Chondrocyte (in vitro differentiated cells): ENCODE measurements at regions not wholly inside any gene's neighbourhood (a gene's known extent, or its start where the extent isn't known, plus 50 kb on each side); places are given as distances from the start of the nearest gene placed in this dataset.
A peak's percentile ranks its signal among the peaks of the same experiment; 100 is the strongest.

Experiments
- DNase-seq: peaks from one replicate; pipeline ENCODE4 v3.0.0; 2021; ENCODE audit warnings: mixed read lengths, low spot score
- H3K27ac Mint-ChIP-seq: one replicate; pipeline ENCODE4 v1.8.0; 2021; ENCODE audit warnings: mild to moderate bottlenecking, moderate library complexity, mixed read lengths; ENCODE audit not compliant: unreplicated experiment
- H3K27me3 Mint-ChIP-seq: 2 replicates; pipeline ENCODE4 v1.8.0; 2021; ENCODE audit warnings: low read depth, mixed read lengths
- H3K36me3 Mint-ChIP-seq: 2 replicates; pipeline ENCODE4 v1.8.0; 2021; ENCODE audit warnings: low read depth, mixed read lengths
- H3K4me1 Mint-ChIP-seq: 2 replicates; pipeline ENCODE4 v1.8.0; 2021; ENCODE audit warnings: low read depth, mild to moderate bottlenecking, mixed read lengths
- H3K4me3 Mint-ChIP-seq: one replicate; pipeline ENCODE4 v1.8.0; 2021; ENCODE audit warnings: mild to moderate bottlenecking, moderate library complexity, mixed read lengths; ENCODE audit not compliant: unreplicated experiment
- H3K9me3 Mint-ChIP-seq: 2 replicates; pipeline ENCODE4 v1.8.0; 2021; ENCODE audit warnings: low read depth, mixed read lengths
- CTCF ChIP-seq: fragments of 200-600 bp; sonication (generic); IDR thresholded peaks from 2 replicates; pipeline ENCODE4 v1.5.0; 2021; ENCODE audit warnings: antibody characterized with exemption, mild to moderate bottlenecking, moderate library complexity

GRCh38 chr3:118629821-118630220 is 404.8 kb downstream of the IGSF11 start:
- H3K27me3 Mint-ChIP-seq: peaks cover 22% of the 10 kb centered on the region
- no peak for TF ChIP-seq CTCF
- peaks cover 2% of the 10 kb centered on the region for H3K4me1 Mint-ChIP-seq
- no peaks in the 10 kb centered on the region for H3K36me3 Mint-ChIP-seq
- H3K4me3 Mint-ChIP-seq: no peak overlapping the region
- DNase-seq: no peak
- no peaks in the 10 kb centered on the region for H3K9me3 Mint-ChIP-seq
- no peak overlapping the region for H3K27ac Mint-ChIP-seq

- Mint-ChIP-seq H3K4me1 (peaks cover 4% of the 10 kb centered on the region), H3K4me3 (no peak overlapping the region), H3K27me3 (peaks cover 35% of the 10 kb centered on the region), H3K36me3 (no peaks in the 10 kb centered on the region), H3K27ac (no peak overlapping the region), H3K9me3 (no peaks in the 10 kb centered on the region)
- TF ChIP-seq CTCF: no peak
- no peak for DNase-seq
Measured at GRCh38 chr3:118635711-118636110, 398.9 kb downstream of the IGSF11 start.

GRCh38 chr3:118636841-118637240 is 397.8 kb downstream of the IGSF11 start:
- Mint-ChIP-seq H3K4me3 (no peak overlapping the region), H3K27ac (no peak overlapping the region), H3K36me3 (no peaks in the 10 kb centered on the region), H3K4me1 (peaks cover 4% of the 10 kb centered on the region), H3K27me3 (peaks cover 36% of the 10 kb centered on the region), H3K9me3 (no peaks in the 10 kb centered on the region)
- peak; percentile 53 for TF ChIP-seq CTCF
- no peak for DNase-seq

- no peak overlapping the region for H3K4me3 Mint-ChIP-seq
- DNase-seq: no peak
- TF ChIP-seq CTCF: peak; percentile 19
- peaks cover 4% of the 10 kb centered on the region for H3K4me1 Mint-ChIP-seq
- H3K9me3 Mint-ChIP-seq: no peaks in the 10 kb centered on the region
- no peaks in the 10 kb centered on the region for H3K36me3 Mint-ChIP-seq
- peaks cover 35% of the 10 kb centered on the region for H3K27me3 Mint-ChIP-seq
- no peak overlapping the region for H3K27ac Mint-ChIP-seq
Measured at GRCh38 chr3:118637846-118638245, 396.8 kb downstream of the IGSF11 start.

GRCh38 chr3:118641608-118642007 is 393.0 kb downstream of the IGSF11 start:
- no peak overlapping the region for H3K27ac Mint-ChIP-seq
- H3K36me3 Mint-ChIP-seq: no peaks in the 10 kb centered on the region
- no peak overlapping the region for H3K4me3 Mint-ChIP-seq
- no peak for DNase-seq
- peaks cover 31% of the 10 kb centered on the region for H3K27me3 Mint-ChIP-seq
- TF ChIP-seq CTCF: no peak
- H3K4me1 Mint-ChIP-seq: peaks cover 4% of the 10 kb centered on the region
- no peaks in the 10 kb centered on the region for H3K9me3 Mint-ChIP-seq
